GM12878 (cell line): ENCODE measurements at regions not wholly inside any gene's neighbourhood (a gene's known extent, or its start where the extent isn't known, plus 50 kb on each side); places are given as distances from the start of the nearest gene placed in this dataset.

Experiments used
- CHD4 ChIP-seq: fragments of 200-600 bp; sonication (generic); IDR thresholded peaks from 2 replicates; pipeline ENCODE4 v1.6.1; 2016; ENCODE audit warnings: mild to moderate bottlenecking
- CREM ChIP-seq: IDR thresholded peaks from 2 replicates; pipeline ENCODE4 v1.6.1; 2014; ENCODE audit warnings: antibody characterized with exemption, low read depth
- IKZF1 ChIP-seq: fragments of 450-650 bp; conservative IDR thresholded peaks from 2 replicates; pipeline ENCODE4 v1.6.1; 2017; ENCODE audit warnings: antibody characterized with exemption, mild to moderate bottlenecking
- IRF4 ChIP-seq: IDR thresholded peaks from 2 replicates; pipeline ENCODE4 v1.6.1; 2011; ENCODE audit warnings: low read depth, low read length
- NFYB ChIP-seq: IDR thresholded peaks from 2 replicates; pipeline ENCODE4 v1.6.1; 2011; ENCODE audit warnings: low read depth, mild to moderate bottlenecking, low read length, improper control_type of control experiment, moderate library complexity; ENCODE audit not compliant: insufficient read depth
- RBBP5 ChIP-seq: fragments of 200-600 bp; sonication (generic); conservative IDR thresholded peaks from 2 replicates; pipeline ENCODE4 v1.6.1; 2016
- TAF1 ChIP-seq: IDR thresholded peaks from 2 replicates; pipeline ENCODE4 v1.6.1; 2011; ENCODE audit warnings: mild to moderate bottlenecking, low read depth, low read length, borderline replicate concordance
- TF ChIP-seq, protein P1 (sequence below): IDR thresholded peaks from 2 replicates; pipeline ENCODE4 v1.6.1; 2012; ENCODE audit warnings: mild to moderate bottlenecking, low read depth, low read length
- TF ChIP-seq, protein P2 (sequence below): fragments of 450-650 bp; formaldehyde crosslinking; IDR thresholded peaks from 2 replicates; pipeline ENCODE4 v1.5.0; 2022; ENCODE audit warnings: mild to moderate bottlenecking, missing genetic modification characterization
- TF ChIP-seq, protein P3 (sequence below): fragments of 450-650 bp; IDR thresholded peaks from 2 replicates; pipeline ENCODE4 v1.6.1; 2017; ENCODE audit warnings: mild to moderate bottlenecking, low read depth, inconsistent platforms; ENCODE audit not compliant: poor library complexity, severe bottlenecking

DNA sequence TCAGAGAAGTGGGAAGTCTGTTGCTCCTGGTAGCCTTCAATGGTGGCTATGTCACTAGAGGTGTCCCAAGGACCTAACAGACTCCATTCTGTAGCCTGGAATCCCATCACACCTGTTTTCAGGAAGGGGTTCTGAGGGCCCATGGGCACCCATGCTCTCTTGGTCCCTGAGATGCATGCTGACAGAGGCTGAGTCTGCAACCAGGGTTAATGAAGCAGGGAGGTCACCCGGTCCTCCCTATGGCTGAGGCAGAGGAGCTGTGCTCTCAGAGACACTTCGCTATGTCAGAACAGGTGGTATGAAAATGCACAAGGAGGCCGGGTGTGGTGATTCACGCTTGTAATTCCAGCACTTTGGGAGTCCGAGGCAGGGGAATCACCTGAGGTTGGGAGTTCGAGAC is 452.1 kb downstream of the TCERG1L start (continued):
- TF ChIP-seq, protein P1, sequence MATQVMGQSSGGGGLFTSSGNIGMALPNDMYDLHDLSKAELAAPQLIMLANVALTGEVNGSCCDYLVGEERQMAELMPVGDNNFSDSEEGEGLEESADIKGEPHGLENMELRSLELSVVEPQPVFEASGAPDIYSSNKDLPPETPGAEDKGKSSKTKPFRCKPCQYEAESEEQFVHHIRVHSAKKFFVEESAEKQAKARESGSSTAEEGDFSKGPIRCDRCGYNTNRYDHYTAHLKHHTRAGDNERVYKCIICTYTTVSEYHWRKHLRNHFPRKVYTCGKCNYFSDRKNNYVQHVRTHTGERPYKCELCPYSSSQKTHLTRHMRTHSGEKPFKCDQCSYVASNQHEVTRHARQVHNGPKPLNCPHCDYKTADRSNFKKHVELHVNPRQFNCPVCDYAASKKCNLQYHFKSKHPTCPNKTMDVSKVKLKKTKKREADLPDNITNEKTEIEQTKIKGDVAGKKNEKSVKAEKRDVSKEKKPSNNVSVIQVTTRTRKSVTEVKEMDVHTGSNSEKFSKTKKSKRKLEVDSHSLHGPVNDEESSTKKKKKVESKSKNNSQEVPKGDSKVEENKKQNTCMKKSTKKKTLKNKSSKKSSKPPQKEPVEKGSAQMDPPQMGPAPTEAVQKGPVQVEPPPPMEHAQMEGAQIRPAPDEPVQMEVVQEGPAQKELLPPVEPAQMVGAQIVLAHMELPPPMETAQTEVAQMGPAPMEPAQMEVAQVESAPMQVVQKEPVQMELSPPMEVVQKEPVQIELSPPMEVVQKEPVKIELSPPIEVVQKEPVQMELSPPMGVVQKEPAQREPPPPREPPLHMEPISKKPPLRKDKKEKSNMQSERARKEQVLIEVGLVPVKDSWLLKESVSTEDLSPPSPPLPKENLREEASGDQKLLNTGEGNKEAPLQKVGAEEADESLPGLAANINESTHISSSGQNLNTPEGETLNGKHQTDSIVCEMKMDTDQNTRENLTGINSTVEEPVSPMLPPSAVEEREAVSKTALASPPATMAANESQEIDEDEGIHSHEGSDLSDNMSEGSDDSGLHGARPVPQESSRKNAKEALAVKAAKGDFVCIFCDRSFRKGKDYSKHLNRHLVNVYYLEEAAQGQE = no peak
- TF ChIP-seq TAF1 = no peak
- no peak for TF ChIP-seq RBBP5
- TF ChIP-seq, protein P2, sequence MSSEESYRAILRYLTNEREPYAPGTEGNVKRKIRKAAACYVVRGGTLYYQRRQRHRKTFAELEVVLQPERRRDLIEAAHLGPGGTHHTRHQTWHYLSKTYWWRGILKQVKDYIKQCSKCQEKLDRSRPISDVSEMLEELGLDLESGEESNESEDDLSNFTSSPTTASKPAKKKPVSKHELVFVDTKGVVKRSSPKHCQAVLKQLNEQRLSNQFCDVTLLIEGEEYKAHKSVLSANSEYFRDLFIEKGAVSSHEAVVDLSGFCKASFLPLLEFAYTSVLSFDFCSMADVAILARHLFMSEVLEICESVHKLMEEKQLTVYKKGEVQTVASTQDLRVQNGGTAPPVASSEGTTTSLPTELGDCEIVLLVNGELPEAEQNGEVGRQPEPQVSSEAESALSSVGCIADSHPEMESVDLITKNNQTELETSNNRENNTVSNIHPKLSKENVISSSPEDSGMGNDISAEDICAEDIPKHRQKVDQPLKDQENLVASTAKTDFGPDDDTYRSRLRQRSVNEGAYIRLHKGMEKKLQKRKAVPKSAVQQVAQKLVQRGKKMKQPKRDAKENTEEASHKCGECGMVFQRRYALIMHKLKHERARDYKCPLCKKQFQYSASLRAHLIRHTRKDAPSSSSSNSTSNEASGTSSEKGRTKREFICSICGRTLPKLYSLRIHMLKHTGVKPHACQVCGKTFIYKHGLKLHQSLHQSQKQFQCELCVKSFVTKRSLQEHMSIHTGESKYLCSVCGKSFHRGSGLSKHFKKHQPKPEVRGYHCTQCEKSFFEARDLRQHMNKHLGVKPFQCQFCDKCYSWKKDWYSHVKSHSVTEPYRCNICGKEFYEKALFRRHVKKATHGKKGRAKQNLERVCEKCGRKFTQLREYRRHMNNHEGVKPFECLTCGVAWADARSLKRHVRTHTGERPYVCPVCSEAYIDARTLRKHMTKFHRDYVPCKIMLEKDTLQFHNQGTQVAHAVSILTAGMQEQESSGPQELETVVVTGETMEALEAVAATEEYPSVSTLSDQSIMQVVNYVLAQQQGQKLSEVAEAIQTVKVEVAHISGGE (CRISPR knock-in tag) = no peak
- no peak for TF ChIP-seq IRF4
- no peak for TF ChIP-seq NFYB
- TF ChIP-seq IKZF1 = no peak
- TF ChIP-seq, protein P3, sequence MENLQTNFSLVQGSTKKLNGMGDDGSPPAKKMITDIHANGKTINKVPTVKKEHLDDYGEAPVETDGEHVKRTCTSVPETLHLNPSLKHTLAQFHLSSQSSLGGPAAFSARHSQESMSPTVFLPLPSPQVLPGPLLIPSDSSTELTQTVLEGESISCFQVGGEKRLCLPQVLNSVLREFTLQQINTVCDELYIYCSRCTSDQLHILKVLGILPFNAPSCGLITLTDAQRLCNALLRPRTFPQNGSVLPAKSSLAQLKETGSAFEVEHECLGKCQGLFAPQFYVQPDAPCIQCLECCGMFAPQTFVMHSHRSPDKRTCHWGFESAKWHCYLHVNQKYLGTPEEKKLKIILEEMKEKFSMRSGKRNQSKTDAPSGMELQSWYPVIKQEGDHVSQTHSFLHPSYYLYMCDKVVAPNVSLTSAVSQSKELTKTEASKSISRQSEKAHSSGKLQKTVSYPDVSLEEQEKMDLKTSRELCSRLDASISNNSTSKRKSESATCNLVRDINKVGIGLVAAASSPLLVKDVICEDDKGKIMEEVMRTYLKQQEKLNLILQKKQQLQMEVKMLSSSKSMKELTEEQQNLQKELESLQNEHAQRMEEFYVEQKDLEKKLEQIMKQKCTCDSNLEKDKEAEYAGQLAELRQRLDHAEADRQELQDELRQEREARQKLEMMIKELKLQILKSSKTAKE = no peak
- TF ChIP-seq CREM = no peak
- TF ChIP-seq CHD4 = no peak
